WTC11 (cell line): ENCODE measurements at regions not wholly inside any gene's neighbourhood (a gene's known extent, or its start where the extent isn't known, plus 50 kb on each side); places are given as distances from the start of the nearest gene placed in this dataset.

ENCODE experiments used
- ATAC-seq: fragments of 200-7000 bp; cut with Tn5 transposase; 2 replicates; pipeline ENCODE4 v1.10.0; 2021; ENCODE audit warnings: mild to moderate bottlenecking, moderate library complexity
- CTCF ChIA-PET: fragments of 300-600 bp; sonication (Branson Sonifier 250); formaldehyde crosslinking; loops from one replicate; lab custom pipeline; 2021; ENCODE audit warnings: antibody characterized with exemption; lab: Charles Lee
- POLR2A ChIA-PET: fragments of 350-600 bp; sonication (Branson Sonifier 250); formaldehyde crosslinking; loops from one replicate; lab custom pipeline; 2021; ENCODE audit warnings: antibody characterized with exemption; lab: Charles Lee
- DNase-seq: peaks from one replicate; pipeline ENCODE4 v3.0.0; 2021; ENCODE audit warnings: low spot score
- H3K27ac Mint-ChIP-seq: 2 replicates; pipeline ENCODE4 v1.8.0; 2021; ENCODE audit warnings: mixed read lengths
- H3K27me3 Mint-ChIP-seq: 2 replicates; pipeline ENCODE4 v1.8.0; 2021; ENCODE audit warnings: low read depth, mild to moderate bottlenecking, moderate library complexity, mixed read lengths
- H3K36me3 Mint-ChIP-seq: 2 replicates; pipeline ENCODE4 v1.8.0; 2021; ENCODE audit warnings: mixed read lengths
- H3K4me1 Mint-ChIP-seq: 2 replicates; pipeline ENCODE4 v1.8.0; 2022; ENCODE audit warnings: mixed read lengths
- H3K4me3 Mint-ChIP-seq: 2 replicates; pipeline ENCODE4 v1.8.0; 2021; ENCODE audit warnings: mild to moderate bottlenecking, moderate library complexity, mixed read lengths
- H3K9me3 Mint-ChIP-seq: 2 replicates; pipeline ENCODE4 v1.8.0; 2021; ENCODE audit warnings: mixed read lengths
- ATF6 ChIP-seq: sonication (generic); formaldehyde crosslinking; IDR thresholded peaks from 2 replicates; pipeline ENCODE4 v1.8.1; 2023; ENCODE audit warnings: mild to moderate bottlenecking, missing genetic modification reagents
- CBFB ChIP-seq: sonication (generic); formaldehyde crosslinking; IDR thresholded peaks from 2 replicates; pipeline ENCODE4 v1.8.1; 2022; ENCODE audit warnings: mild to moderate bottlenecking, low read depth, missing genetic modification reagents
- CTCF ChIP-seq: fragments of 200-600 bp; IDR thresholded peaks from 2 replicates; pipeline ENCODE4 v1.8.0; 2022; ENCODE audit warnings: antibody characterized with exemption
- ELF4 ChIP-seq: sonication (generic); formaldehyde crosslinking; IDR thresholded peaks from 2 replicates; pipeline ENCODE4 v1.8.1; 2022; ENCODE audit warnings: low read depth, mild to moderate bottlenecking, moderate library complexity, missing genetic modification reagents
- ESRRA ChIP-seq: sonication (generic); formaldehyde crosslinking; IDR thresholded peaks from 2 replicates; pipeline ENCODE4 v1.8.1; 2022; ENCODE audit warnings: mild to moderate bottlenecking, missing genetic modification reagents, borderline replicate concordance
- GRHL2 ChIP-seq: fragments of 250-450 bp; sonication (Bioruptor Pico); IDR thresholded peaks from 2 replicates; pipeline ENCODE4 v1.8.0; 2022; ENCODE audit warnings: mild to moderate bottlenecking, moderate library complexity; ENCODE audit not compliant: insufficient replicate concordance, severe bottlenecking
- GTF2I ChIP-seq: fragments of 250-450 bp; sonication (Bioruptor Pico); conservative IDR thresholded peaks from 2 replicates; pipeline ENCODE4 v1.4.0; 2021; ENCODE audit warnings: mild to moderate bottlenecking
- MAX ChIP-seq: sonication (generic); formaldehyde crosslinking; IDR thresholded peaks from 2 replicates; pipeline ENCODE4 v1.8.0; 2022; ENCODE audit warnings: mild to moderate bottlenecking, missing genetic modification reagents
- MYBL2 ChIP-seq: sonication (generic); formaldehyde crosslinking; IDR thresholded peaks from 2 replicates; pipeline ENCODE4 v1.8.1; 2023; ENCODE audit warnings: mild to moderate bottlenecking, moderate library complexity, missing genetic modification reagents
- NFE2L1 ChIP-seq: sonication (generic); formaldehyde crosslinking; IDR thresholded peaks from 2 replicates; pipeline ENCODE4 v1.8.1; 2023; ENCODE audit warnings: missing genetic modification reagents
- NR1H2 ChIP-seq: sonication (generic); formaldehyde crosslinking; IDR thresholded peaks from 2 replicates; pipeline ENCODE4 v1.9.0; 2021; ENCODE audit warnings: mild to moderate bottlenecking, moderate library complexity, missing genetic modification reagents
- PRRX2 ChIP-seq: fragments of 250-450 bp; sonication (Bioruptor Pico); IDR thresholded peaks from 2 replicates; pipeline ENCODE4 v1.8.0; 2021; ENCODE audit warnings: mild to moderate bottlenecking
- TEAD4 ChIP-seq: sonication (generic); formaldehyde crosslinking; IDR thresholded peaks from 2 replicates; pipeline ENCODE4 v1.8.0; 2022; ENCODE audit warnings: mild to moderate bottlenecking, missing genetic modification reagents
- ZNF121 ChIP-seq: sonication (generic); formaldehyde crosslinking; IDR thresholded peaks from 2 replicates; pipeline ENCODE4 v1.8.0; 2023; ENCODE audit warnings: missing genetic modification reagents
- ZNF219 ChIP-seq: sonication (generic); formaldehyde crosslinking; IDR thresholded peaks from 2 replicates; pipeline ENCODE4 v1.8.0; 2023; ENCODE audit warnings: missing genetic modification reagents, mild to moderate bottlenecking, borderline replicate concordance
- ZNF671 ChIP-seq: fragments of 250-450 bp; sonication (Bioruptor Pico); IDR thresholded peaks from 2 replicates; pipeline ENCODE4 v1.8.0; 2021; ENCODE audit warnings: mild to moderate bottlenecking
- TF ChIP-seq, protein P1 (sequence below): sonication (generic); formaldehyde crosslinking; IDR thresholded peaks from 2 replicates; pipeline ENCODE4 v1.8.1; 2023; ENCODE audit warnings: mild to moderate bottlenecking, missing genetic modification reagents
- TF ChIP-seq, protein P2 (sequence below): fragments of 250-450 bp; sonication (Bioruptor Pico); IDR thresholded peaks from 2 replicates; pipeline ENCODE4 v1.8.0; 2021; ENCODE audit warnings: mild to moderate bottlenecking
- TF ChIP-seq, protein P3 (sequence below): sonication (generic); formaldehyde crosslinking; conservative IDR thresholded peaks from 2 replicates; pipeline ENCODE4 v1.8.1; 2022; ENCODE audit warnings: mild to moderate bottlenecking, missing genetic modification reagents
- TF ChIP-seq, protein P4 (sequence below): sonication (generic); formaldehyde crosslinking; IDR thresholded peaks from 2 replicates; pipeline ENCODE4 v1.8.0; 2022; ENCODE audit warnings: missing genetic modification reagents
- TF ChIP-seq, protein P5 (sequence below): sonication (generic); formaldehyde crosslinking; IDR thresholded peaks from 2 replicates; pipeline ENCODE4 v1.8.0; 2022; ENCODE audit warnings: mild to moderate bottlenecking, missing genetic modification reagents
- TF ChIP-seq, protein P6 (sequence below): sonication (generic); formaldehyde crosslinking; IDR thresholded peaks from 2 replicates; pipeline ENCODE4 v1.8.0; 2023; ENCODE audit warnings: missing genetic modification reagents
- TF ChIP-seq, protein P7 (sequence below): sonication (generic); formaldehyde crosslinking; IDR thresholded peaks from 2 replicates; pipeline ENCODE4 v1.8.1; 2023; ENCODE audit warnings: mild to moderate bottlenecking, missing genetic modification reagents, moderate library complexity

DNA sequence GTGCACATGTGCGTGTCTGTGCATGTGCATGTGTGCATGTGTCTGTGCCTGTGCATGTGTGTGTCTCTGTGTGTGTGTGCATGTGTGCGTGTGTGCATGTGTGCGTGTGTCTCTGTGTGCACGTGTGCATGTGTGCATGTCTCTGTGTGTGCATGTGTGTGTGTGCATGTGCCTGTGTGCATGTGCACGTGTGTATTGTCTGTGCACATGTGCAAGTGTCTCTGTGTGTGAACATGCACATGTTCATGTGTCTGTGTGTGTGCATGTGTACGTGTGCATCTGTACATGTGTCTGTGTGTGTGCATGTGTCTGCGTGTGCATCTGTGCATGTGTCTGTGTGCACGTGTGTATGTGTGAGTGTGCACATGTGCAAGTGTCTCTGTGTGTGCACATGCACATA, 277.3 kb downstream of the GALR1 start:
- Mint-ChIP-seq H3K9me3 (peaks cover 11% of the 10 kb centered on the region), H3K4me3 (no peak overlapping the region), H3K27me3 (no peaks in the 10 kb centered on the region), H3K4me1 (peaks cover 13% of the 10 kb centered on the region), H3K36me3 (peaks cover 7% of the 10 kb centered on the region; the same call in 1 of the 2 replicates), H3K27ac (no peak overlapping the region; the same call in 1 of the 2 replicates)
- DNase-seq (no peak), ATAC-seq (no peak)
- ChIA-PET POLR2A (no interaction called here), CTCF (no interaction called here)
- no peak for TF ChIP-seq NFE2L1 (CRISPR knock-in tag)
- no peak for TF ChIP-seq MYBL2 (CRISPR knock-in tag)
- TF ChIP-seq, protein P1, sequence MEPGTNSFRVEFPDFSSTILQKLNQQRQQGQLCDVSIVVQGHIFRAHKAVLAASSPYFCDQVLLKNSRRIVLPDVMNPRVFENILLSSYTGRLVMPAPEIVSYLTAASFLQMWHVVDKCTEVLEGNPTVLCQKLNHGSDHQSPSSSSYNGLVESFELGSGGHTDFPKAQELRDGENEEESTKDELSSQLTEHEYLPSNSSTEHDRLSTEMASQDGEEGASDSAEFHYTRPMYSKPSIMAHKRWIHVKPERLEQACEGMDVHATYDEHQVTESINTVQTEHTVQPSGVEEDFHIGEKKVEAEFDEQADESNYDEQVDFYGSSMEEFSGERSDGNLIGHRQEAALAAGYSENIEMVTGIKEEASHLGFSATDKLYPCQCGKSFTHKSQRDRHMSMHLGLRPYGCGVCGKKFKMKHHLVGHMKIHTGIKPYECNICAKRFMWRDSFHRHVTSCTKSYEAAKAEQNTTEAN: no peak
- TF ChIP-seq NR1H2 (CRISPR knock-in tag): no peak
- TF ChIP-seq, protein P2, sequence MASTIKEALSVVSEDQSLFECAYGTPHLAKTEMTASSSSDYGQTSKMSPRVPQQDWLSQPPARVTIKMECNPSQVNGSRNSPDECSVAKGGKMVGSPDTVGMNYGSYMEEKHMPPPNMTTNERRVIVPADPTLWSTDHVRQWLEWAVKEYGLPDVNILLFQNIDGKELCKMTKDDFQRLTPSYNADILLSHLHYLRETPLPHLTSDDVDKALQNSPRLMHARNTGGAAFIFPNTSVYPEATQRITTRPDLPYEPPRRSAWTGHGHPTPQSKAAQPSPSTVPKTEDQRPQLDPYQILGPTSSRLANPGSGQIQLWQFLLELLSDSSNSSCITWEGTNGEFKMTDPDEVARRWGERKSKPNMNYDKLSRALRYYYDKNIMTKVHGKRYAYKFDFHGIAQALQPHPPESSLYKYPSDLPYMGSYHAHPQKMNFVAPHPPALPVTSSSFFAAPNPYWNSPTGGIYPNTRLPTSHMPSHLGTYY: no peak
- 0 out of 2 replicates have a peak, but pooled peaks have one; percentile 20 for TF ChIP-seq ZNF121 (CRISPR knock-in tag)
- TF ChIP-seq, protein P3, sequence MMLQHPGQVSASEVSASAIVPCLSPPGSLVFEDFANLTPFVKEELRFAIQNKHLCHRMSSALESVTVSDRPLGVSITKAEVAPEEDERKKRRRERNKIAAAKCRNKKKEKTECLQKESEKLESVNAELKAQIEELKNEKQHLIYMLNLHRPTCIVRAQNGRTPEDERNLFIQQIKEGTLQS (CRISPR knock-in tag): no peak

GRCh38 chr18:77528872-77529271, 279.2 kb downstream of the GALR1 start:
- TF ChIP-seq, protein P4, sequence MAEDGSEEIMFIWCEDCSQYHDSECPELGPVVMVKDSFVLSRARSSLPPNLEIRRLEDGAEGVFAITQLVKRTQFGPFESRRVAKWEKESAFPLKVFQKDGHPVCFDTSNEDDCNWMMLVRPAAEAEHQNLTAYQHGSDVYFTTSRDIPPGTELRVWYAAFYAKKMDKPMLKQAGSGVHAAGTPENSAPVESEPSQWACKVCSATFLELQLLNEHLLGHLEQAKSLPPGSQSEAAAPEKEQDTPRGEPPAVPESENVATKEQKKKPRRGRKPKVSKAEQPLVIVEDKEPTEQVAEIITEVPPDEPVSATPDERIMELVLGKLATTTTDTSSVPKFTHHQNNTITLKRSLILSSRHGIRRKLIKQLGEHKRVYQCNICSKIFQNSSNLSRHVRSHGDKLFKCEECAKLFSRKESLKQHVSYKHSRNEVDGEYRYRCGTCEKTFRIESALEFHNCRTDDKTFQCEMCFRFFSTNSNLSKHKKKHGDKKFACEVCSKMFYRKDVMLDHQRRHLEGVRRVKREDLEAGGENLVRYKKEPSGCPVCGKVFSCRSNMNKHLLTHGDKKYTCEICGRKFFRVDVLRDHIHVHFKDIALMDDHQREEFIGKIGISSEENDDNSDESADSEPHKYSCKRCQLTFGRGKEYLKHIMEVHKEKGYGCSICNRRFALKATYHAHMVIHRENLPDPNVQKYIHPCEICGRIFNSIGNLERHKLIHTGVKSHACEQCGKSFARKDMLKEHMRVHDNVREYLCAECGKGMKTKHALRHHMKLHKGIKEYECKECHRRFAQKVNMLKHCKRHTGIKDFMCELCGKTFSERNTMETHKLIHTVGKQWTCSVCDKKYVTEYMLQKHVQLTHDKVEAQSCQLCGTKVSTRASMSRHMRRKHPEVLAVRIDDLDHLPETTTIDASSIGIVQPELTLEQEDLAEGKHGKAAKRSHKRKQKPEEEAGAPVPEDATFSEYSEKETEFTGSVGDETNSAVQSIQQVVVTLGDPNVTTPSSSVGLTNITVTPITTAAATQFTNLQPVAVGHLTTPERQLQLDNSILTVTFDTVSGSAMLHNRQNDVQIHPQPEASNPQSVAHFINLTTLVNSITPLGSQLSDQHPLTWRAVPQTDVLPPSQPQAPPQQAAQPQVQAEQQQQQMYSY (CRISPR knock-in tag): no peak
- TF ChIP-seq GRHL2 (CRISPR knock-in tag) (no peak), MYBL2 (CRISPR knock-in tag) (no peak), CBFB (CRISPR knock-in tag) (no peak), ZNF671 (CRISPR knock-in tag) (no peak), ZNF219 (CRISPR knock-in tag) (no peak), ESRRA (CRISPR knock-in tag) (no peak), PRRX2 (CRISPR knock-in tag) (no peak), MAX (CRISPR knock-in tag) (no peak), ATF6 (no peak), TEAD4 (CRISPR knock-in tag) (no peak), CTCF (no peak), ELF4 (CRISPR knock-in tag) (no peak), GTF2I (CRISPR knock-in tag) (no peak)
- TF ChIP-seq, protein P5, sequence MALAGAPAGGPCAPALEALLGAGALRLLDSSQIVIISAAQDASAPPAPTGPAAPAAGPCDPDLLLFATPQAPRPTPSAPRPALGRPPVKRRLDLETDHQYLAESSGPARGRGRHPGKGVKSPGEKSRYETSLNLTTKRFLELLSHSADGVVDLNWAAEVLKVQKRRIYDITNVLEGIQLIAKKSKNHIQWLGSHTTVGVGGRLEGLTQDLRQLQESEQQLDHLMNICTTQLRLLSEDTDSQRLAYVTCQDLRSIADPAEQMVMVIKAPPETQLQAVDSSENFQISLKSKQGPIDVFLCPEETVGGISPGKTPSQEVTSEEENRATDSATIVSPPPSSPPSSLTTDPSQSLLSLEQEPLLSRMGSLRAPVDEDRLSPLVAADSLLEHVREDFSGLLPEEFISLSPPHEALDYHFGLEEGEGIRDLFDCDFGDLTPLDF (CRISPR knock-in tag): no peak
- TF ChIP-seq, protein P6, sequence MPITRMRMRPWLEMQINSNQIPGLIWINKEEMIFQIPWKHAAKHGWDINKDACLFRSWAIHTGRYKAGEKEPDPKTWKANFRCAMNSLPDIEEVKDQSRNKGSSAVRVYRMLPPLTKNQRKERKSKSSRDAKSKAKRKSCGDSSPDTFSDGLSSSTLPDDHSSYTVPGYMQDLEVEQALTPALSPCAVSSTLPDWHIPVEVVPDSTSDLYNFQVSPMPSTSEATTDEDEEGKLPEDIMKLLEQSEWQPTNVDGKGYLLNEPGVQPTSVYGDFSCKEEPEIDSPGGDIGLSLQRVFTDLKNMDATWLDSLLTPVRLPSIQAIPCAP: no peak
- TF ChIP-seq, protein P7, sequence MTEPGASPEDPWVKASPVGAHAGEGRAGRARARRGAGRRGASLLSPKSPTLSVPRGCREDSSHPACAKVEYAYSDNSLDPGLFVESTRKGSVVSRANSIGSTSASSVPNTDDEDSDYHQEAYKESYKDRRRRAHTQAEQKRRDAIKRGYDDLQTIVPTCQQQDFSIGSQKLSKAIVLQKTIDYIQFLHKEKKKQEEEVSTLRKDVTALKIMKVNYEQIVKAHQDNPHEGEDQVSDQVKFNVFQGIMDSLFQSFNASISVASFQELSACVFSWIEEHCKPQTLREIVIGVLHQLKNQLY (CRISPR knock-in tag): no peak
- ChIA-PET CTCF (no interaction called here), POLR2A (no interaction called here)
- Mint-ChIP-seq H3K27me3 (no peaks in the 10 kb centered on the region), H3K9me3 (peaks cover 11% of the 10 kb centered on the region), H3K4me3 (no peak overlapping the region), H3K27ac (no peak overlapping the region), H3K36me3 (peaks cover 10% of the 10 kb centered on the region; the same call in 1 of the 2 replicates), H3K4me1 (peaks cover 13% of the 10 kb centered on the region)
- DNase-seq (no peak), ATAC-seq (no peak)
